PFSK-1 (cell line): ENCODE measurements at regions not wholly inside any gene's neighbourhood (a gene's known extent, or its start where the extent isn't known, plus 50 kb on each side); places are given as distances from the start of the nearest gene placed in this dataset.

Experiments used
- FOXP2 ChIP-seq: optimal IDR thresholded peaks from 2 replicates; pipeline ENCODE3; 2011; ENCODE audit warnings: borderline replicate concordance, control low read depth, inconsistent platforms; ENCODE audit not compliant: insufficient read depth; ENCODE audit errors: extremely low read length, extremely low read depth
- POLR2AphosphoS5 ChIP-seq: IDR thresholded peaks from 2 replicates; pipeline ENCODE4 v1.6.1; 2012; ENCODE audit warnings: low read depth, mild to moderate bottlenecking, control low read depth, low read length, moderate library complexity
- REST ChIP-seq, 2 experiments: IDR thresholded peaks; 2 replicates each; pipeline versions ENCODE4 v1.6.1 to v1.8.0; 2011 to 2012; ENCODE audit warnings: low read depth in 2 of 2, low read length in 2 of 2, control low read depth in 1 of 2, inconsistent platforms in 1 of 2, mild to moderate bottlenecking in 1 of 2, moderate library complexity in 1 of 2; ENCODE audit not compliant: insufficient read depth in 1 of 2
- SIN3A ChIP-seq: IDR thresholded peaks from 2 replicates; pipeline ENCODE4 v1.6.1; 2012; ENCODE audit warnings: mild to moderate bottlenecking, low read length, moderate library complexity, borderline replicate concordance; ENCODE audit not compliant: insufficient read depth
- TAF1 ChIP-seq: IDR thresholded peaks from 2 replicates; pipeline ENCODE4 v1.6.1; 2012; ENCODE audit warnings: low read length, control low read depth, borderline replicate concordance; ENCODE audit not compliant: insufficient read depth

GRCh38 chr4:159041054-159042034, 61.5 kb upstream of the RAPGEF2 start:
- no peak for TF ChIP-seq SIN3A
- TF ChIP-seq POLR2AphosphoS5: no peak
- no peak for TF ChIP-seq FOXP2
- TF ChIP-seq REST (IDR thresholded peaks at IDR 0.05; ENCODE audit: insufficient read depth in 1 of 2, low read depth in 2 of 2, low read length in 2 of 2): no peak
- no peak for TF ChIP-seq TAF1

GRCh38 chr4:159042097-159042605, 60.7 kb upstream of the RAPGEF2 start:
- TF ChIP-seq TAF1 (no peak), SIN3A (no peak), POLR2AphosphoS5 (no peak), REST (IDR thresholded peaks at IDR 0.05; ENCODE audit: insufficient read depth in 1 of 2, low read depth in 2 of 2, low read length in 2 of 2) (no peak), FOXP2 (no peak)

- TF ChIP-seq FOXP2 (no peak), TAF1 (no peak), POLR2AphosphoS5 (no peak), REST (IDR thresholded peaks at IDR 0.05; ENCODE audit: insufficient read depth in 1 of 2, low read depth in 2 of 2, low read length in 2 of 2) (no peak), SIN3A (no peak)
Observed at GRCh38 chr4:159042868-159043267, 60.0 kb upstream of the RAPGEF2 start.

- TF ChIP-seq POLR2AphosphoS5 (no peak), FOXP2 (no peak), TAF1 (no peak), SIN3A (no peak), REST (IDR thresholded peaks at IDR 0.05; ENCODE audit: insufficient read depth in 1 of 2, low read depth in 2 of 2, low read length in 2 of 2) (no peak)
Observed at GRCh38 chr4:159043861-159044260, 59.0 kb upstream of the RAPGEF2 start.
